GM23338 (cell line): ENCODE measurements at regions not wholly inside any gene's neighbourhood (a gene's known extent, or its start where the extent isn't known, plus 50 kb on each side); places are given as distances from the start of the nearest gene placed in this dataset.

Source experiments
- ATAC-seq: fragments of 200-7000 bp; cut with Tn5 transposase; 3 replicates; pipeline ENCODE4 v1.9.1; 2020
- DNase-seq: peaks from one replicate; pipeline ENCODE4 v3.0.0-alpha.2; 2015; ENCODE audit warnings: low spot score
- H2AFZ ChIP-seq: fragments of 200-600 bp; sonication (generic); 2 replicates; pipeline ENCODE4 v1.8.0; 2016; ENCODE audit warnings: antibody characterized with exemption, mild to moderate bottlenecking, moderate library complexity
- H3F3A ChIP-seq: fragments of 200-600 bp; sonication (generic); replicated peaks from 2 replicates; pipeline ENCODE4 v1.8.0; 2017; ENCODE audit warnings: antibody characterized with exemption, mixed run types, low read depth
- H3K27ac ChIP-seq: fragments of 200-600 bp; sonication (generic); 2 replicates; pipeline ENCODE4 v1.6.1; 2016; ENCODE audit warnings: low read depth
- H3K27me3 ChIP-seq: fragments of 200-600 bp; sonication (generic); 2 replicates; pipeline ENCODE4 v1.8.0; 2016; ENCODE audit warnings: mild to moderate bottlenecking, mixed run types, moderate library complexity; ENCODE audit not compliant: insufficient read depth
- H3K36me3 ChIP-seq: fragments of 200-600 bp; sonication (generic); 2 replicates; pipeline ENCODE4 v1.8.0; 2016; ENCODE audit warnings: mild to moderate bottlenecking; ENCODE audit not compliant: insufficient read depth
- H3K4me1 ChIP-seq: fragments of 200-600 bp; sonication (generic); 2 replicates; pipeline ENCODE4 v1.8.0; 2016; ENCODE audit warnings: mild to moderate bottlenecking, moderate library complexity; ENCODE audit not compliant: insufficient read depth
- H3K4me2 ChIP-seq: fragments of 200-600 bp; sonication (generic); 2 replicates; pipeline ENCODE4 v1.7.1; 2017; ENCODE audit warnings: mixed run types
- H3K4me3 ChIP-seq: fragments of 200-600 bp; sonication (generic); 2 replicates; pipeline ENCODE4 v1.6.1; 2016; ENCODE audit warnings: mixed run types
- H3K79me2 ChIP-seq: fragments of 200-600 bp; sonication (generic); replicated peaks from 2 replicates; pipeline ENCODE4 v1.8.0; 2017; ENCODE audit warnings: mild to moderate bottlenecking; ENCODE audit not compliant: insufficient read depth
- H3K9me2 ChIP-seq: fragments of 200-600 bp; sonication (generic); 2 replicates; pipeline ENCODE4 v1.8.0; 2017; ENCODE audit not compliant: insufficient read depth
- H4K20me1 ChIP-seq: fragments of 200-600 bp; sonication (generic); replicated peaks from 2 replicates; pipeline ENCODE4 v1.8.0; 2017; ENCODE audit warnings: mild to moderate bottlenecking; ENCODE audit not compliant: insufficient read depth
- H3K27ac Mint-ChIP-seq: 2 replicates; pipeline ENCODE4 v1.8.0; 2020; ENCODE audit warnings: inconsistent platforms, mild to moderate bottlenecking, moderate library complexity, mixed read lengths
- H3K27me3 Mint-ChIP-seq: 3 replicates; pipeline ENCODE4 v1.8.0; 2022; ENCODE audit warnings: low read depth, mild to moderate bottlenecking, moderate library complexity, mixed read lengths, inconsistent platforms; ENCODE audit not compliant: insufficient read depth, poor library complexity
- H3K36me3 Mint-ChIP-seq: 3 replicates; pipeline ENCODE4 v1.8.0; 2021; ENCODE audit warnings: low read depth, mild to moderate bottlenecking, inconsistent platforms, moderate library complexity, mixed read lengths
- H3K4me1 Mint-ChIP-seq: 3 replicates; pipeline ENCODE4 v1.8.0; 2020; ENCODE audit warnings: mild to moderate bottlenecking, inconsistent platforms, mixed read lengths
- H3K4me3 Mint-ChIP-seq: 3 replicates; pipeline ENCODE4 v1.8.0; 2021; ENCODE audit warnings: moderate library complexity, mild to moderate bottlenecking, inconsistent platforms, mixed read lengths
- H3K9me3 Mint-ChIP-seq: 3 replicates; pipeline ENCODE4 v1.8.0; 2020; ENCODE audit warnings: moderate library complexity, mild to moderate bottlenecking, inconsistent platforms, mixed read lengths
- EZH2 ChIP-seq: fragments of 200-600 bp; sonication (generic); IDR thresholded peaks from one replicate; pipeline ENCODE4 v1.8.0; 2017; ENCODE audit warnings: antibody characterized with exemption, mild to moderate bottlenecking, low read depth; ENCODE audit not compliant: unreplicated experiment
- NANOG ChIP-seq: IDR thresholded peaks from 2 replicates; pipeline ENCODE4 v1.6.1; 2016; ENCODE audit warnings: antibody characterized with exemption, borderline replicate concordance
- ZNF462 ChIP-seq: fragments of 250-450 bp; sonication (Bioruptor Pico); IDR thresholded peaks from 2 replicates; pipeline ENCODE4 v1.5.0; 2020; ENCODE audit warnings: mild to moderate bottlenecking, moderate library complexity
- TF ChIP-seq, protein P1 (sequence below), 2 experiments: fragments of 200-600 bp in 1 of 2; sonication (generic) in 1 of 2; conservative IDR thresholded peaks; 2 replicates each; pipeline versions ENCODE4 v1.5.1 to v1.6.1; 2016 to 2017; ENCODE audit warnings: antibody characterized with exemption in 2 of 2, low read depth in 2 of 2, mild to moderate bottlenecking in 2 of 2, moderate library complexity in 1 of 2
- TF ChIP-seq, protein P2 (sequence below): IDR thresholded peaks from one replicate; pipeline ENCODE4 v1.6.1; 2018; ENCODE audit warnings: antibody characterized with exemption; ENCODE audit not compliant: unreplicated experiment

GRCh38 chr2:198289811-198290210, 485.4 kb downstream of the PLCL1 start (continued):
- TF ChIP-seq, protein P1, sequence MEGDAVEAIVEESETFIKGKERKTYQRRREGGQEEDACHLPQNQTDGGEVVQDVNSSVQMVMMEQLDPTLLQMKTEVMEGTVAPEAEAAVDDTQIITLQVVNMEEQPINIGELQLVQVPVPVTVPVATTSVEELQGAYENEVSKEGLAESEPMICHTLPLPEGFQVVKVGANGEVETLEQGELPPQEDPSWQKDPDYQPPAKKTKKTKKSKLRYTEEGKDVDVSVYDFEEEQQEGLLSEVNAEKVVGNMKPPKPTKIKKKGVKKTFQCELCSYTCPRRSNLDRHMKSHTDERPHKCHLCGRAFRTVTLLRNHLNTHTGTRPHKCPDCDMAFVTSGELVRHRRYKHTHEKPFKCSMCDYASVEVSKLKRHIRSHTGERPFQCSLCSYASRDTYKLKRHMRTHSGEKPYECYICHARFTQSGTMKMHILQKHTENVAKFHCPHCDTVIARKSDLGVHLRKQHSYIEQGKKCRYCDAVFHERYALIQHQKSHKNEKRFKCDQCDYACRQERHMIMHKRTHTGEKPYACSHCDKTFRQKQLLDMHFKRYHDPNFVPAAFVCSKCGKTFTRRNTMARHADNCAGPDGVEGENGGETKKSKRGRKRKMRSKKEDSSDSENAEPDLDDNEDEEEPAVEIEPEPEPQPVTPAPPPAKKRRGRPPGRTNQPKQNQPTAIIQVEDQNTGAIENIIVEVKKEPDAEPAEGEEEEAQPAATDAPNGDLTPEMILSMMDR (conservative IDR thresholded peaks at IDR 0.05; ENCODE audit: low read depth in 2 of 2), result no peak
- no peak for TF ChIP-seq NANOG
- TF ChIP-seq EZH2, result no peak
- TF ChIP-seq ZNF462 (CRISPR knock-in tag), result no peak

- Histone ChIP-seq H4K20me1 (no peaks in the 10 kb centered on the region), H3K79me2 (no peaks in the 10 kb centered on the region), H3K4me2 (no peak overlapping the region), H3K9me2 (no peaks in the 10 kb centered on the region), H3K4me1 (no peaks in the 10 kb centered on the region), H2AFZ (no peak overlapping the region), H3K27ac (no peak overlapping the region), H3K27me3 (no peaks in the 10 kb centered on the region), H3K4me3 (no peak overlapping the region), H3K36me3 (no peaks in the 10 kb centered on the region), H3F3A (no peaks in the 10 kb centered on the region)
- Mint-ChIP-seq H3K27me3 (no peaks in the 10 kb centered on the region), H3K4me1 (no peaks in the 10 kb centered on the region), H3K4me3 (no peak overlapping the region), H3K27ac (no peak overlapping the region), H3K36me3 (no peaks in the 10 kb centered on the region), H3K9me3 (no peaks in the 10 kb centered on the region)
- ATAC-seq (no peak), DNase-seq (no peak)
- TF ChIP-seq, protein P2, sequence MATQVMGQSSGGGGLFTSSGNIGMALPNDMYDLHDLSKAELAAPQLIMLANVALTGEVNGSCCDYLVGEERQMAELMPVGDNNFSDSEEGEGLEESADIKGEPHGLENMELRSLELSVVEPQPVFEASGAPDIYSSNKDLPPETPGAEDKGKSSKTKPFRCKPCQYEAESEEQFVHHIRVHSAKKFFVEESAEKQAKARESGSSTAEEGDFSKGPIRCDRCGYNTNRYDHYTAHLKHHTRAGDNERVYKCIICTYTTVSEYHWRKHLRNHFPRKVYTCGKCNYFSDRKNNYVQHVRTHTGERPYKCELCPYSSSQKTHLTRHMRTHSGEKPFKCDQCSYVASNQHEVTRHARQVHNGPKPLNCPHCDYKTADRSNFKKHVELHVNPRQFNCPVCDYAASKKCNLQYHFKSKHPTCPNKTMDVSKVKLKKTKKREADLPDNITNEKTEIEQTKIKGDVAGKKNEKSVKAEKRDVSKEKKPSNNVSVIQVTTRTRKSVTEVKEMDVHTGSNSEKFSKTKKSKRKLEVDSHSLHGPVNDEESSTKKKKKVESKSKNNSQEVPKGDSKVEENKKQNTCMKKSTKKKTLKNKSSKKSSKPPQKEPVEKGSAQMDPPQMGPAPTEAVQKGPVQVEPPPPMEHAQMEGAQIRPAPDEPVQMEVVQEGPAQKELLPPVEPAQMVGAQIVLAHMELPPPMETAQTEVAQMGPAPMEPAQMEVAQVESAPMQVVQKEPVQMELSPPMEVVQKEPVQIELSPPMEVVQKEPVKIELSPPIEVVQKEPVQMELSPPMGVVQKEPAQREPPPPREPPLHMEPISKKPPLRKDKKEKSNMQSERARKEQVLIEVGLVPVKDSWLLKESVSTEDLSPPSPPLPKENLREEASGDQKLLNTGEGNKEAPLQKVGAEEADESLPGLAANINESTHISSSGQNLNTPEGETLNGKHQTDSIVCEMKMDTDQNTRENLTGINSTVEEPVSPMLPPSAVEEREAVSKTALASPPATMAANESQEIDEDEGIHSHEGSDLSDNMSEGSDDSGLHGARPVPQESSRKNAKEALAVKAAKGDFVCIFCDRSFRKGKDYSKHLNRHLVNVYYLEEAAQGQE, result no peak
Measured at GRCh38 chr2:198287706-198288105, 483.3 kb downstream of the PLCL1 start.
